ENCODE measurements at regions not wholly inside any gene's neighbourhood (a gene's known extent, or its start where the extent isn't known, plus 50 kb on each side); places are given as distances from the start of the nearest gene placed in this dataset.

- intact Hi-C loops (cut with DNase I, micrococcal nuclease): loop anchor here in 1 of 2 donors (10.0 kb wide), 1 partner anchor 190 kb away; no protein-coding TSS in a partner anchor
- DNase-seq: no peak
Observed at GRCh38 chr10:110355141-110355831, 50.6 kb upstream of the SMNDC1 start.

GRCh38 chr10:110355922-110356627 lies 51.4 kb upstream of the SMNDC1 start:
- intact Hi-C loops (cut with DNase I, micrococcal nuclease): loop anchor here in 1 of 2 donors (10.0 kb wide), 1 partner anchor 189 kb away; no protein-coding TSS in a partner anchor
- DNase-seq (no peak), ATAC-seq (no peak)

More at GRCh38 chr10:110355141-110355831, 50.6 kb upstream of the SMNDC1 start:
- no peak for ATAC-seq

- peak in 1 of 2 donors; percentile 70 for DNase-seq
- intact Hi-C loops (cut with DNase I, micrococcal nuclease): loop anchor here in 1 of 2 donors (10.0 kb wide), 1 partner anchor 188 kb away; no protein-coding TSS in a partner anchor
- ATAC-seq: peak; percentile 29
Observed at GRCh38 chr10:110356628-110357245, 52.0 kb upstream of the SMNDC1 start.

GRCh38 chr10:110357252-110357780 lies 52.6 kb upstream of the SMNDC1 start:
- intact Hi-C loops (cut with DNase I, micrococcal nuclease): loop anchor here in 1 of 2 donors (10.0 kb wide), 1 partner anchor 187 kb away; no protein-coding TSS in a partner anchor
- ATAC-seq: no peak
- DNase-seq: no peak

GRCh38 chr10:110357871-110358270 lies 53.2 kb upstream of the SMNDC1 start:
- no peak for DNase-seq
- ATAC-seq: no peak
- intact Hi-C loops (cut with DNase I, micrococcal nuclease): loop anchor here in 1 of 2 donors (10.0 kb wide), 1 partner anchor 187 kb away; no protein-coding TSS in a partner anchor

- ATAC-seq (no peak), DNase-seq (no peak)
- intact Hi-C loops (cut with DNase I, micrococcal nuclease): loop anchor here in 1 of 2 donors (10.0 kb wide), 1 partner anchor 187 kb away; no protein-coding TSS in a partner anchor
Observed at GRCh38 chr10:110358278-110358677, 53.6 kb upstream of the SMNDC1 start.

GRCh38 chr10:110358869-110359629 lies 54.3 kb upstream of the SMNDC1 start:
- ATAC-seq (no peak), DNase-seq (no peak)
- intact Hi-C loops (cut with DNase I, micrococcal nuclease): loop anchor here in 1 of 2 donors (10.0 kb wide), 1 partner anchor 186 kb away; no protein-coding TSS in a partner anchor

GRCh38 chr10:110360857-110361474 lies 56.2 kb upstream of the SMNDC1 start:
- DNase-seq (no peak), ATAC-seq (no peak)
- intact Hi-C loops (cut with DNase I, micrococcal nuclease): no loop called here

GRCh38 chr10:110361800-110362456 lies 57.2 kb upstream of the SMNDC1 start:
- ATAC-seq: no peak
- no peak for DNase-seq
- intact Hi-C loops (cut with DNase I, micrococcal nuclease): no loop called here

- DNase-seq (no peak), ATAC-seq (peak; percentile 88)
- intact Hi-C loops (cut with DNase I, micrococcal nuclease): no loop called here
Observed at GRCh38 chr10:110363572-110364411, 59.1 kb upstream of the SMNDC1 start.

GRCh38 chr10:110364531-110364937 lies 59.8 kb upstream of the SMNDC1 start:
- intact Hi-C loops (cut with DNase I, micrococcal nuclease): no loop called here
- DNase-seq: no peak
- no peak for ATAC-seq

GRCh38 chr10:110365356-110366143 lies 60.8 kb upstream of the SMNDC1 start:
- ATAC-seq: no peak
- intact Hi-C loops (cut with DNase I, micrococcal nuclease): no loop called here
- no peak for DNase-seq

GRCh38 chr10:110366635-110367034 lies 61.9 kb upstream of the SMNDC1 start:
- DNase-seq (no peak), ATAC-seq (peak; percentile 62)
- intact Hi-C loops (cut with DNase I, micrococcal nuclease): no loop called here

GRCh38 chr10:110368002-110368401 lies 63.3 kb upstream of the SMNDC1 start:
- DNase-seq (no peak), ATAC-seq (no peak)
- intact Hi-C loops (cut with DNase I, micrococcal nuclease): no loop called here

- ATAC-seq (no peak), DNase-seq (no peak)
- intact Hi-C loops (cut with DNase I, micrococcal nuclease): no loop called here
Observed at GRCh38 chr10:110368556-110368955, 63.8 kb upstream of the SMNDC1 start.

- ATAC-seq (no peak), DNase-seq (no peak)
- intact Hi-C loops (cut with DNase I, micrococcal nuclease): no loop called here
Observed at GRCh38 chr10:110370006-110370405, 65.3 kb upstream of the SMNDC1 start.

Measured in left colon (tissue), 2 donors.